CD4-positive, alpha-beta memory T cell (primary cell): ENCODE measurements at regions not wholly inside any gene's neighbourhood (a gene's known extent, or its start where the extent isn't known, plus 50 kb on each side); places are given as distances from the start of the nearest gene placed in this dataset.

Experiments
- CTCF ChIA-PET: fragments of 350-600 bp; sonication (Branson Sonifier 250); formaldehyde crosslinking; loops from one replicate; lab custom pipeline; 2021; ENCODE audit warnings: inconsistent platforms; ENCODE audit not compliant: partially characterized antibody; lab: Charles Lee
- POLR2A ChIA-PET: fragments of 350-600 bp; sonication (Branson Sonifier 250); formaldehyde crosslinking; loops from one replicate; lab custom pipeline; 2021; ENCODE audit not compliant: partially characterized antibody; lab: Charles Lee
- DNase-seq, 5 donors: peaks; one replicate each; pipeline versions ENCODE4 v3.0.0 to v3.0.0-alpha.2; 2020 to 2022; ENCODE audit warnings: mixed read lengths in 1 of 5
- H3K27ac ChIP-seq: one replicate; pipeline ENCODE4 v1.7.0; 2013; ENCODE audit warnings: low read depth, low read length
- H3K27me3 ChIP-seq: 2 replicates; pipeline ENCODE4 v1.7.0; 2013; ENCODE audit warnings: mild to moderate bottlenecking, low read length, moderate library complexity; ENCODE audit not compliant: insufficient read depth
- H3K36me3 ChIP-seq: 2 replicates; pipeline ENCODE4 v1.7.0; 2013; ENCODE audit warnings: mild to moderate bottlenecking, low read length, moderate library complexity; ENCODE audit not compliant: insufficient read depth
- H3K4me1 ChIP-seq: 2 replicates; pipeline ENCODE4 v1.7.0; 2013; ENCODE audit warnings: mild to moderate bottlenecking, low read length, moderate library complexity; ENCODE audit not compliant: insufficient read depth
- H3K4me3 ChIP-seq, 2 donors: one replicate each; pipeline ENCODE4 v1.7.0; 2013; ENCODE audit warnings: low read length in 2 of 2, mild to moderate bottlenecking in 1 of 2
- H3K9me3 ChIP-seq, 2 donors: one replicate each; pipeline ENCODE4 v1.7.0; 2013; ENCODE audit warnings: low read length in 2 of 2, control low read depth in 1 of 2; ENCODE audit not compliant: control insufficient read depth in 1 of 2
- H3K27ac Mint-ChIP-seq, 7 donors: one replicate each; pipeline ENCODE4 v1.8.0; 2020 to 2021; ENCODE audit warnings: mixed read lengths in 7 of 7, mild to moderate bottlenecking in 6 of 7, inconsistent platforms in 3 of 7, moderate library complexity in 3 of 7
- H3K27me3 Mint-ChIP-seq, 2 donors: one replicate each; pipeline ENCODE4 v1.8.0; 2020 to 2021; ENCODE audit warnings: mixed read lengths in 2 of 2
- H3K36me3 Mint-ChIP-seq, 2 donors: one replicate each; pipeline ENCODE4 v1.8.0; 2020 to 2021; ENCODE audit warnings: mixed read lengths in 2 of 2, inconsistent platforms in 1 of 2, mild to moderate bottlenecking in 1 of 2
- H3K4me1 Mint-ChIP-seq, 4 donors: one replicate each; pipeline ENCODE4 v1.8.0; 2020 to 2021; ENCODE audit warnings: mixed read lengths in 4 of 4, mild to moderate bottlenecking in 1 of 4
- H3K4me3 Mint-ChIP-seq, 8 donors: one replicate each; pipeline ENCODE4 v1.8.0; 2020 to 2021; ENCODE audit warnings: mixed read lengths in 8 of 8, mild to moderate bottlenecking in 7 of 8, moderate library complexity in 6 of 8, inconsistent platforms in 3 of 8
- H3K9me3 Mint-ChIP-seq, 8 donors: one replicate each; pipeline ENCODE4 v1.8.0; 2020 to 2021; ENCODE audit warnings: mixed read lengths in 8 of 8, mild to moderate bottlenecking in 5 of 8, inconsistent platforms in 3 of 8, moderate library complexity in 1 of 8
- intact Hi-C: fragments of 100-400 bp; cut with micrococcal nuclease; formaldehyde crosslinking; loops from one replicate; pipeline ENCODE4 v1.15.1; 2023

DNA sequence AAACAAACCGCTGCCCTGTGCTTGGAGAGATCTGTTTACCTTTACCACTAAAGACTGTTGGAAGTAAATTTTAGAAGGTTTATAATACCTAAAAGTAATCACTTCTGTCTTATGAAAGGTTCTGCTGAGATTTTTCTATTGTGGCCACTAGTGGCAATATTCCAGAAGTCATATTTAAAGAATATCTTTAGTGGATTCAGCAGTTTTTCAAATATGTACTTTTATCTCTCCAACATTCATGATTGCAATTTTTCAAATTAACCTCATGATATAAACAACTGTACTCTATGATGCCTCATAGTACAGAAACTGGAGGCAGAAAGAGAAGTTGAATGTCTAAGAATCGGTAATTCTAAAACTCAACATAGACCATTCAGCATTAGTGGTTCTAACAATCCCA is 53.2 kb upstream of the USPL1 start:
- H3K27me3 Mint-ChIP-seq: peaks cover 4 to 9% of the 10 kb centered on the region in 2 donors
- no peaks in the 10 kb centered on the region for H3K27me3 ChIP-seq
- DNase-seq: no peak
- intact Hi-C loops: no loop called here
- H3K4me3 ChIP-seq: no peak overlapping the region
- no peak overlapping the region for H3K4me3 Mint-ChIP-seq
- H3K27ac Mint-ChIP-seq: no peak overlapping the region
- no peaks in the 10 kb centered on the region for H3K4me1 ChIP-seq
- ChIA-PET POLR2A (no interaction called here), CTCF (interaction anchor here (2.5 kb wide), 1 partner anchor 13 kb away, joined by 9 read pairs; no protein-coding TSS in a partner anchor)
- no peaks in the 10 kb centered on the region for H3K36me3 ChIP-seq
- H3K27ac ChIP-seq: no peak overlapping the region
- no peaks in the 10 kb centered on the region for H3K9me3 ChIP-seq
- H3K9me3 Mint-ChIP-seq: no peaks in the 10 kb centered on the region
- no peaks in the 10 kb centered on the region for H3K4me1 Mint-ChIP-seq
- H3K36me3 Mint-ChIP-seq: no peaks in the 10 kb centered on the region

DNA sequence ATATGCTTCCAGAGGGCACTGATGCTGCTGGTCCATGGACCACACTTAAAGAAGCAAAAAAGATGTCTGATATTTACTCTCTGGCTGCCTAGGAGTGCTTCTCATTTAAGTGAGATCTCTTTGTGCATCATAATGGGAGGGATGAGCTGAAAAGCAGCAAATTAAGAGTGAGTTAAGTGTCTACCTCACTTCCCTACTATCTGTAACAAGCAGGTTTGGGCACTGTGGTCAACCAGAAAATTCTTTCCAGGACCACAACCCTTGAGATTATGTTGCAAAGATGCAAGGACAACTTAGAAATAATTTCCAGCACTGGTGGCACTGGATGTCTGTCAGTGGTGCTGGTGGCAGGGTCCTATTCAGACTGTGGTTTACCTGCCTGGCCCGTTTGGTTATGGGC is 52.1 kb upstream of the USPL1 start:
- Histone ChIP-seq H3K4me3 (no peak overlapping the region), H3K27me3 (no peaks in the 10 kb centered on the region), H3K36me3 (no peaks in the 10 kb centered on the region), H3K27ac (no peak overlapping the region), H3K4me1 (no peaks in the 10 kb centered on the region), H3K9me3 (no peaks in the 10 kb centered on the region)
- Mint-ChIP-seq H3K36me3 (no peaks in the 10 kb centered on the region), H3K4me3 (no peak overlapping the region), H3K27me3 (peaks cover 4 to 9% of the 10 kb centered on the region in 2 donors), H3K9me3 (no peaks in the 10 kb centered on the region), H3K27ac (no peak overlapping the region), H3K4me1 (peaks cover 2 to 4% (median 3%) of the 10 kb centered on the region in 4 donors)
- DNase-seq: no peak
- ChIA-PET CTCF (interaction anchor here (1.3 to 2.5 kb wide), 2 partner anchors 12 to 15 kb away, joined by 6 to 9 read pairs; no protein-coding TSS in a partner anchor), POLR2A (no interaction called here)
- intact Hi-C loops: no loop called here

DNA sequence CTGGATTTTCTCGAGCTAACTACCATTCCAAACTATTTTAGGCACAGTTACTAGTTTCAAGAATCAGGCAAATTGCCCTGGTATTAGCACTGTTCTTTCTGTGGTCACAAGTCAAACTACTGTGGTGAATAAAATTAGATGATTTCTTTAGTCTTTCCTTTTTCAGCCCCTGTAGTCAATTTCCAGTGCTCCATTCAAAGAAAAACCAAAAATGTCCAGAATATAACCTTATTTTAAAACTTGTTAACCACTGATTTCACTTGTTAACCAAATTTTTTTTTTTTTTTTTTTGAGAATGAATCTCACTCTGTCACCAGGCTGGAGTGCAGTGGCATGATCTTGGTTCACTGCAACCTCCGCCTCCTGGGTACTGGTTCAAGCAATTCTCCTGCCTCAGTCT is 50.6 kb upstream of the USPL1 start:
- CTCF ChIA-PET: interaction anchor here (1.2 kb wide), 1 partner anchor 15 kb away, joined by 4 read pairs; no protein-coding TSS in a partner anchor

More for the DNA sequence above, 50.6 kb upstream of the USPL1 start:
- no peaks in the 10 kb centered on the region for H3K9me3 Mint-ChIP-seq
- intact Hi-C loops: no loop called here
- Histone ChIP-seq H3K4me3 (no peak overlapping the region), H3K9me3 (no peaks in the 10 kb centered on the region), H3K27ac (no peak overlapping the region), H3K27me3 (no peaks in the 10 kb centered on the region), H3K4me1 (peaks cover 3% of the 10 kb centered on the region), H3K36me3 (no peaks in the 10 kb centered on the region)
- no peaks in the 10 kb centered on the region for H3K27me3 Mint-ChIP-seq
- no peaks in the 10 kb centered on the region for H3K36me3 Mint-ChIP-seq
- peaks cover 5 to 9% (median 7%) of the 10 kb centered on the region in 4 donors for H3K4me1 Mint-ChIP-seq
- no peak for DNase-seq
- POLR2A ChIA-PET: no interaction called here
- H3K27ac Mint-ChIP-seq: no peak overlapping the region
- H3K4me3 Mint-ChIP-seq: no peak overlapping the region
